ENCODE measurements at regions not wholly inside any gene's neighbourhood (a gene's known extent, or its start where the extent isn't known, plus 50 kb on each side); places are given as distances from the start of the nearest gene placed in this dataset.
"Not testable (repeated sequence)": the region's sequence is repeated elsewhere in the genome, so short reads cannot be mapped to it uniquely, and the experiment has no call there.

- not testable (repeated sequence) for TF ChIP-seq CTCF (conservative IDR thresholded peaks at IDR 0.05; ENCODE audit: low read length); EZH2phosphoT487 (IDR thresholded peaks at IDR 0.05; ENCODE audit: borderline replicate concordance)
These were observed 194.3 kb downstream of the SPATA31A6 start for GRCh38 chr9:42377530-42378417.

Data from Loucy (cell line).